T-helper 1 cell treated with Interleukin-12 subunit alpha and Interleukin-12 subunit beta and Interleukin-4 antibody, amounts not matched to agents 30 ng/mL and 1 ng/mL, for 36 hours (primary cell): ENCODE measurements at regions not wholly inside any gene's neighbourhood (a gene's known extent, or its start where the extent isn't known, plus 50 kb on each side); places are given as distances from the start of the nearest gene placed in this dataset.

Experiments
- intact Hi-C: fragments of 100-400 bp; cut with micrococcal nuclease; formaldehyde crosslinking; loops from one replicate; pipeline ENCODE4 v1.15.1; 2024

GRCh38 chr4:74878323-74878722 lies 54.6 kb upstream of the PARM1 start:
- intact Hi-C loops, result loop anchor here (10.0 kb wide), 3 partner anchors 406 to 826 kb away; no protein-coding TSS in a partner anchor

GRCh38 chr4:74875451-74875850 lies 57.5 kb upstream of the PARM1 start:
- intact Hi-C loops, result loop anchor here (10.0 kb wide), 3 partner anchors 409 to 829 kb away; no protein-coding TSS in a partner anchor

GRCh38 chr4:74874753-74875367 lies 58.1 kb upstream of the PARM1 start:
- intact Hi-C loops, result loop anchor here (1.0 to 10.0 kb wide), 5 partner anchors 410 to 973 kb away; no protein-coding TSS in a partner anchor

- intact Hi-C loops, result loop anchor here (1.0 to 10.0 kb wide), 5 partner anchors 411 to 975 kb away; no protein-coding TSS in a partner anchor
These were observed 59.2 kb upstream of the PARM1 start for GRCh38 chr4:74873545-74874301.

- intact Hi-C loops, result no loop called here
These were observed 64.7 kb upstream of the BTC start for GRCh38 chr4:74858921-74859562.

- intact Hi-C loops, result no loop called here
These were observed 61.6 kb upstream of the BTC start for GRCh38 chr4:74855879-74856278.

- intact Hi-C loops, result no loop called here
These were observed 54.5 kb upstream of the BTC start for GRCh38 chr4:74848774-74849173.

GRCh38 chr4:74845834-74846233 lies 51.5 kb upstream of the BTC start:
- intact Hi-C loops, result no loop called here
